ENCODE measurements at regions not wholly inside any gene's neighbourhood (a gene's known extent, or its start where the extent isn't known, plus 50 kb on each side); places are given as distances from the start of the nearest gene placed in this dataset.
"Not testable (repeated sequence)": the region's sequence is repeated elsewhere in the genome, so short reads cannot be mapped to it uniquely, and the experiment has no call there.

GRCh38 chr5:101326766-101327165, 423.7 kb upstream of the ST8SIA4 start:
- no peak for DNase-seq

GRCh38 chr5:101316401-101316800, 413.3 kb upstream of the ST8SIA4 start:
- DNase-seq: not testable (repeated sequence)

GRCh38 chr5:101306391-101307137, 403.5 kb upstream of the ST8SIA4 start:
- no peak for DNase-seq

- no peak for DNase-seq
Measured at GRCh38 chr5:101296477-101296876, 393.4 kb upstream of the ST8SIA4 start.

GRCh38 chr5:101292199-101292598, 389.1 kb upstream of the ST8SIA4 start:
- no peak for DNase-seq

- DNase-seq: not testable (repeated sequence)
Measured at GRCh38 chr5:101290761-101291160, 387.7 kb upstream of the ST8SIA4 start.

- no peak for DNase-seq
Measured at GRCh38 chr5:101288633-101289032, 385.6 kb upstream of the ST8SIA4 start.

GRCh38 chr5:101284736-101285375, 381.8 kb upstream of the ST8SIA4 start:
- DNase-seq: no peak

GRCh38 chr5:101283938-101284337, 380.9 kb upstream of the ST8SIA4 start:
- DNase-seq: not testable (repeated sequence)

GRCh38 chr5:101278917-101279316, 375.8 kb upstream of the ST8SIA4 start:
- DNase-seq: no peak

- no peak for DNase-seq
Measured at GRCh38 chr5:101278011-101278687, 375.1 kb upstream of the ST8SIA4 start.

- DNase-seq: no peak
Measured at GRCh38 chr5:101271945-101272344, 368.9 kb upstream of the ST8SIA4 start.

GRCh38 chr5:101271416-101271815, 368.3 kb upstream of the ST8SIA4 start:
- no peak for DNase-seq

- DNase-seq: no peak
Measured at GRCh38 chr5:101260857-101261256, 357.8 kb upstream of the ST8SIA4 start.

GRCh38 chr5:101253096-101253495, 350.0 kb upstream of the ST8SIA4 start:
- DNase-seq: no peak

GRCh38 chr5:101244621-101245020, 341.5 kb upstream of the ST8SIA4 start:
- no peak for DNase-seq

- DNase-seq: no peak
Measured at GRCh38 chr5:101212942-101213514, 309.9 kb upstream of the ST8SIA4 start.

- DNase-seq: no peak
Measured at GRCh38 chr5:101206534-101206933, 303.5 kb upstream of the ST8SIA4 start.

GRCh38 chr5:101205065-101205464, 302.0 kb upstream of the ST8SIA4 start:
- not testable (repeated sequence) for DNase-seq

- DNase-seq: not testable (repeated sequence)
Measured at GRCh38 chr5:101180365-101180764, 277.3 kb upstream of the ST8SIA4 start.

GRCh38 chr5:101176605-101177004, 273.5 kb upstream of the ST8SIA4 start:
- DNase-seq: no peak

- DNase-seq: no peak
Measured at GRCh38 chr5:101174981-101175380, 271.9 kb upstream of the ST8SIA4 start.

- no peak for DNase-seq
Measured at GRCh38 chr5:101163088-101163487, 260.0 kb upstream of the ST8SIA4 start.

- no peak for DNase-seq
Measured at GRCh38 chr5:101160002-101160401, 256.9 kb upstream of the ST8SIA4 start.

Measured in hematopoietic multipotent progenitor cell treated with erythropoietin and hydrocortisone succinate and interleukin-3 and kit ligand, for 6 days (in vitro differentiated cells).